Psoas muscle (tissue), 7 donors: ENCODE measurements at regions not wholly inside any gene's neighbourhood (a gene's known extent, or its start where the extent isn't known, plus 50 kb on each side); places are given as distances from the start of the nearest gene placed in this dataset.

Source experiments
- ATAC-seq, 4 donors: fragments of 200-7000 bp; cut with Tn5 transposase; one replicate each; pipeline ENCODE4 v1.9.1; 2020; ENCODE audit warnings: moderate library complexity in 3 of 4, mild to moderate bottlenecking in 2 of 4
- DNase-seq, 2 donors: peaks; one replicate each; pipeline ENCODE4 v3.0.0-alpha.2; 2020
- H3K27ac ChIP-seq: fragments of 200-600 bp; one replicate; pipeline ENCODE4 v1.8.0; 2022
- H3K27me3 ChIP-seq, 3 donors: fragments of 200-600 bp in 1 of 3; one replicate each; pipeline versions ENCODE4 v1.6.1 to v1.8.0; 2013 to 2022; ENCODE audit warnings: low read length in 2 of 3, mild to moderate bottlenecking in 2 of 3, moderate library complexity in 1 of 3; ENCODE audit not compliant: insufficient read depth in 3 of 3
- H3K36me3 ChIP-seq, 2 donors: fragments of 200-600 bp in 1 of 2; one replicate each; pipeline versions ENCODE4 v1.6.1 to v1.8.0; 2013 to 2022; ENCODE audit warnings: low read depth in 1 of 2, mild to moderate bottlenecking in 1 of 2, moderate library complexity in 1 of 2; ENCODE audit not compliant: insufficient read depth in 1 of 2
- H3K4me1 ChIP-seq: fragments of 200-600 bp; one replicate; pipeline ENCODE4 v1.8.0; 2022
- H3K4me3 ChIP-seq: fragments of 200-600 bp; one replicate; pipeline ENCODE4 v1.8.0; 2022; ENCODE audit warnings: mild to moderate bottlenecking
- H3K9me3 ChIP-seq: fragments of 200-600 bp; one replicate; pipeline ENCODE4 v1.8.0; 2022
- CTCF ChIP-seq: fragments of 200-600 bp; IDR thresholded peaks from one replicate; pipeline ENCODE4 v1.8.0; 2022; ENCODE audit warnings: antibody characterized with exemption
- WGBS, 3 donors: extraction: QIAGEN DNeasy Blood & Tissue Kit; methylation state at CpG; one replicate each; pipeline versions ENCODE4 v1.1.6 to v1.1.7; 2013; 5-methylcytosine and 5-hydroxymethylcytosine counted together
- intact Hi-C, 2 donors: fragments of 100-400 bp; cut with DNase I; formaldehyde crosslinking; loops; one replicate each; pipeline versions ENCODE4 v1.11.0 to v1.14.2; 2022
- donor health status: healthy with polysubstance abuse.
- donor health status: DM: no; HTN: no; CAD: no; lungs with moderate emphysema.
- donor health status: Bipolar disorder and iron deficiency.
- donor health status: healthy.
- donor health status: DM: yes; HTN: yes; CAD: no.
- donor health status: DM: no; HTN: no; CAD: no.
- donor health status: DM: yes; HTN: yes; CAD: no.

GRCh38 chr12:61647566-61647965 lies 612.6 kb upstream of the USP15 start:
- DNase-seq (no peak), ATAC-seq (no peak)
- no peak overlapping the region for H3K4me3 ChIP-seq
- intact Hi-C loops: no loop called here
- no peaks in the 10 kb centered on the region for H3K36me3 ChIP-seq
- WGBS, 3 donors: 84 to 93% (median 87%) methylated on average over 2 of the region's 2 CpGs
- H3K27me3 ChIP-seq: no peaks in the 10 kb centered on the region
- TF ChIP-seq CTCF: no peak
- H3K27ac ChIP-seq: no peak overlapping the region
- H3K9me3 ChIP-seq: no peaks in the 10 kb centered on the region
- no peaks in the 10 kb centered on the region for H3K4me1 ChIP-seq

DNA sequence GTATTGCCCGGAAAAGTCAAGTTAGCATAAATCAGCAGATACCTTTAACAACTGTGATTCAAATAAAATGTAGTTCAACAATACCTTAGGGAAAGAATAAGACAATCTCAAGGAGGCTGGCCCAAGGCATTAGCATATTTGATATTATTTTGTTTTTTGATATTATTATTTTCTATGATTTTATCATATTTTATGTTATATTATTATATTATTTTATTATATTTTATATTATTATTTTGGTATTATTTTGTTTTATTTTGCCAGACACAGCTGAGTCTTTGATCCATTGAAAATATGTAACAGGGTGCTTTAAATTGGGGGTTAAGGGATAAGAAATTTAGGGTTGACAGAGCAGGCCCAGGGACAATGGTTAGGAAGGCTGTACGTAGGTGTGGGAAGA lies 607.9 kb upstream of the USP15 start:
- no peak for TF ChIP-seq CTCF
- H3K36me3 ChIP-seq: no peaks in the 10 kb centered on the region
- intact Hi-C loops: no loop called here
- H3K27me3 ChIP-seq: no peaks in the 10 kb centered on the region
- 82 to 89% (median 88%) methylated on average over 2 of the region's 2 CpGs for WGBS, 3 donors
- ATAC-seq: no peak
- H3K27ac ChIP-seq: no peak overlapping the region
- H3K9me3 ChIP-seq: no peaks in the 10 kb centered on the region
- no peak for DNase-seq
- no peak overlapping the region for H3K4me3 ChIP-seq
- H3K4me1 ChIP-seq: no peaks in the 10 kb centered on the region

DNA sequence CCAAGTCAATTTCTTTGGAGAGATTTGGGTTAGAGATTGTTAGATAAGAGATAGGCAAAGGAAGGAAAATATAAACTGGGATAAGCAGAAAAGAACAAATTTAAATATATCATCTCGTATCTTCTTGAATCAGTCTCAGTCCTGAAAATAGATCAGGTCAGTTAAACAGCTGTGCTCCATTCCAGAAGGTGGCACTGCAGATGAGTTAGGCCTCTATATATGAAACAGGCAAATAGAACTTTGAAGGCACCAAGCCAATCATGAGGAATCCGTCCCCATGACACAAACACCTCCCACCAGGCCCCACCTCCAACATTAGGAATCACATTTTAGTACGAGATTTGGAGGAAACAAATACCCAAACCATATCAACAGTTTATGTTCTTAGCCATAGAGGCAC lies 605.5 kb upstream of the USP15 start:
- Histone ChIP-seq H3K9me3 (no peaks in the 10 kb centered on the region), H3K27ac (no peak overlapping the region), H3K27me3 (no peaks in the 10 kb centered on the region), H3K36me3 (no peaks in the 10 kb centered on the region), H3K4me1 (no peaks in the 10 kb centered on the region), H3K4me3 (no peak overlapping the region)
- DNase-seq (no peak), ATAC-seq (no peak)
- intact Hi-C loops: no loop called here
- 46 to 48% (median 46%) methylated on average over 3 of the region's 3 CpGs for WGBS, 3 donors
- no peak for TF ChIP-seq CTCF

DNA sequence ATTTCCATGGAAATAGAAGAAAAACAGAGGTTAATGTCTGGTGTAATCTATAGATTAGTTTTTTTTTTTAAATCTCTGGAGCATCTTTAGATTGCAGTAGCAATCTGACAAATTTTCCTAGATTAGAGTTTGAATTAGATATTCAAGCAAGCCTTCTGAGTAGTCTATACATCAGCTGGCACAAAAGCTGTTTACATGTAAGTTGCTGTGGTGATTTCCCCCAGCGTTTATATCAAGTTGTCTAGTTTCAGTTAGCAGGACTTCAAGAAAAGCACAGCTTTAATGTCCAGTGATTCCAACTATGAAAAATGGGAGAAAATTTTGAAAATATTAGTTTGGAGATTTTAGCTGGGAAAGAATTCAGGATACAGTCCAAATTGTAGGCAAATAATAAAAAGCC lies 605.0 kb upstream of the USP15 start:
- no peak for ATAC-seq
- TF ChIP-seq CTCF: no peak
- Histone ChIP-seq H3K4me3 (no peak overlapping the region), H3K27ac (no peak overlapping the region), H3K27me3 (no peaks in the 10 kb centered on the region), H3K4me1 (no peaks in the 10 kb centered on the region), H3K9me3 (no peaks in the 10 kb centered on the region), H3K36me3 (no peaks in the 10 kb centered on the region)
- intact Hi-C loops: no loop called here
- no peak for DNase-seq
- 62 to 72% (median 70%) methylated on average over 1 of the region's 1 CpG for WGBS, 3 donors

DNA sequence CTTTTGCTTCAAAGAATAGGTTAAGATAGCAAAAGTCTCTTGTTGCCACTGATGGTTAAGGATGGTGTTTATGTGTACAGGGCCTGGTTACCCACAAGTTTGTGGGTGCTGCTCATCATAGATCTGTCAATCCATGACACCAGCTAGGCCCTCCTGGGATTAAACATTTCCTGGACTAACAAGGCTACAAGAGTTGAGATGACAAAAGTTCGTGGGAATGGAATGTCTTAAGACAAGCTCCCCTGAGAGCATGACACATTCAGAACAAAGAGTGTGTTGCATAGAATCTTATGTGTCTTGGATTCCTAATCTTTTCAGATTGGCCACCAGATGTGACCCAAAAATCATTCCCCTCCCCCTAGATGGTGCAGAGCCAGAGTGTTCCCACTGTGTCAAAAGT lies 592.5 kb upstream of the USP15 start:
- 26 to 32% (median 31%) methylated on average over 1 of the region's 1 CpG for WGBS, 3 donors
- no peaks in the 10 kb centered on the region for H3K36me3 ChIP-seq
- H3K27ac ChIP-seq: no peak overlapping the region
- TF ChIP-seq CTCF: no peak
- ATAC-seq (no peak), DNase-seq (no peak)
- peaks cover 5% of the 10 kb centered on the region for H3K9me3 ChIP-seq
- intact Hi-C loops: no loop called here
- no peaks in the 10 kb centered on the region for H3K27me3 ChIP-seq
- no peak overlapping the region for H3K4me3 ChIP-seq
- H3K4me1 ChIP-seq: no peaks in the 10 kb centered on the region
